ENCODE measurements at regions not wholly inside any gene's neighbourhood (a gene's known extent, or its start where the extent isn't known, plus 50 kb on each side); places are given as distances from the start of the nearest gene placed in this dataset.

GRCh38 chr7:94834359-94834758 lies 73.0 kb upstream of the PPP1R9A start:
- H3K4me3 Mint-ChIP-seq (ENCODE audit: unreplicated experiment), result no peak overlapping the region
- H3K36me3 Mint-ChIP-seq (ENCODE audit: unreplicated experiment), result peaks cover 3% of the 10 kb centered on the region
- peaks cover 39% of the 10 kb centered on the region for H3K9me3 Mint-ChIP-seq (ENCODE audit: unreplicated experiment)
- H3K4me1 Mint-ChIP-seq (ENCODE audit: unreplicated experiment), result no peaks in the 10 kb centered on the region
- no peak for TF ChIP-seq CTCF (IDR thresholded peaks at IDR 0.05)
- H3K27me3 Mint-ChIP-seq (ENCODE audit: unreplicated experiment), result no peaks in the 10 kb centered on the region
- DNase-seq (ENCODE audit: extremely low spot score, unreplicated experiment), result no peak
- no peak overlapping the region for H3K27ac Mint-ChIP-seq (ENCODE audit: unreplicated experiment)

DNA sequence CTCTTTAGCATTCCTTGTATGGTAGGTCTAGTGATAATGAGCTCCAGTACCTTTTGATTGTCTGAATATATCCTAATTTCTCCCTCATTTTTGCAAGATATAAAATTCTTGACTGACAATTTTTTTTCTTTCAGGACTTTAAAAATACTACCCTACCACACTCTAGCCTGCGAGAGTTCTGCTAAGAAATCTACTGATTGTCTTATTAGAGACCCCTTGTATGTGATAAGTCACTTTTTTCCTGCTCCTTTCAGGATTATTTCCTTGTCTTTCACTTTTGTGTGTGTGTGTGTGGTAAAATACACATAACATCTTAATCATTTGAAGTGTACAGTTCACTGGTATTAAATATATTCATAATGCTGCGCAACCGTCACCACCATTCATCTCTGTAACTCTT lies 68.7 kb upstream of the PPP1R9A start:
- H3K27ac Mint-ChIP-seq (ENCODE audit: unreplicated experiment), result no peak overlapping the region
- peaks cover 3% of the 10 kb centered on the region for H3K36me3 Mint-ChIP-seq (ENCODE audit: unreplicated experiment)
- no peaks in the 10 kb centered on the region for H3K27me3 Mint-ChIP-seq (ENCODE audit: unreplicated experiment)
- no peak for TF ChIP-seq CTCF (IDR thresholded peaks at IDR 0.05)
- no peaks in the 10 kb centered on the region for H3K4me1 Mint-ChIP-seq (ENCODE audit: unreplicated experiment)
- H3K9me3 Mint-ChIP-seq (ENCODE audit: unreplicated experiment), result peaks cover 41% of the 10 kb centered on the region
- no peak overlapping the region for H3K4me3 Mint-ChIP-seq (ENCODE audit: unreplicated experiment)
- DNase-seq (ENCODE audit: extremely low spot score, unreplicated experiment), result no peak

GRCh38 chr7:94843553-94843952 lies 63.8 kb upstream of the PPP1R9A start:
- H3K4me1 Mint-ChIP-seq (ENCODE audit: unreplicated experiment), result no peaks in the 10 kb centered on the region
- no peak for TF ChIP-seq CTCF (IDR thresholded peaks at IDR 0.05)
- H3K36me3 Mint-ChIP-seq (ENCODE audit: unreplicated experiment), result peaks cover 6% of the 10 kb centered on the region
- peaks cover 24% of the 10 kb centered on the region for H3K9me3 Mint-ChIP-seq (ENCODE audit: unreplicated experiment)
- no peaks in the 10 kb centered on the region for H3K27me3 Mint-ChIP-seq (ENCODE audit: unreplicated experiment)
- no peak overlapping the region for H3K27ac Mint-ChIP-seq (ENCODE audit: unreplicated experiment)
- DNase-seq (ENCODE audit: extremely low spot score, unreplicated experiment), result no peak
- no peak overlapping the region for H3K4me3 Mint-ChIP-seq (ENCODE audit: unreplicated experiment)

GRCh38 chr7:94848531-94848930 lies 58.9 kb upstream of the PPP1R9A start:
- Mint-ChIP-seq H3K27ac (ENCODE audit: unreplicated experiment) (no peak overlapping the region), H3K9me3 (ENCODE audit: unreplicated experiment) (peaks cover 4% of the 10 kb centered on the region), H3K4me1 (ENCODE audit: unreplicated experiment) (no peaks in the 10 kb centered on the region), H3K36me3 (ENCODE audit: unreplicated experiment) (peaks cover 2% of the 10 kb centered on the region), H3K27me3 (ENCODE audit: unreplicated experiment) (no peaks in the 10 kb centered on the region), H3K4me3 (ENCODE audit: unreplicated experiment) (no peak overlapping the region)
- TF ChIP-seq CTCF (IDR thresholded peaks at IDR 0.05), result no peak
- no peak for DNase-seq (ENCODE audit: extremely low spot score, unreplicated experiment)

GRCh38 chr7:94848992-94849576 lies 58.3 kb upstream of the PPP1R9A start:
- Mint-ChIP-seq H3K4me1 (ENCODE audit: unreplicated experiment) (no peaks in the 10 kb centered on the region), H3K27me3 (ENCODE audit: unreplicated experiment) (no peaks in the 10 kb centered on the region), H3K27ac (ENCODE audit: unreplicated experiment) (no peak overlapping the region), H3K9me3 (ENCODE audit: unreplicated experiment) (no peaks in the 10 kb centered on the region), H3K36me3 (ENCODE audit: unreplicated experiment) (no peaks in the 10 kb centered on the region), H3K4me3 (ENCODE audit: unreplicated experiment) (no peak overlapping the region)
- no peak for DNase-seq (ENCODE audit: extremely low spot score, unreplicated experiment)
- TF ChIP-seq CTCF (IDR thresholded peaks at IDR 0.05), result no peak

All from osteocyte (in vitro differentiated cells).